Body of pancreas (tissue), 4 donors: ENCODE measurements at regions not wholly inside any gene's neighbourhood (a gene's known extent, or its start where the extent isn't known, plus 50 kb on each side); places are given as distances from the start of the nearest gene placed in this dataset.

ENCODE experiments used
- CTCF ChIP-seq, 7 experiments: fragments of 450-650 bp in 4 of 7; fragments of 200-600 bp in 3 of 7; sonication (generic) in 3 of 7; IDR thresholded peaks; one replicate each; pipeline ENCODE4 v1.5.1; 2016 to 2019; ENCODE audit warnings: antibody characterized with exemption in 7 of 7
- POLR2A ChIP-seq, 3 donors: fragments of 450-650 bp; IDR thresholded peaks; one replicate each; pipeline ENCODE4 v1.6.1; 2016; ENCODE audit warnings: antibody characterized with exemption in 3 of 3, mild to moderate bottlenecking in 2 of 3

GRCh38 chr6:1014431-1014807 lies 297.5 kb upstream of the FOXQ1 start:
- no peak for TF ChIP-seq POLR2A (IDR thresholded peaks at IDR 0.05)
- no peak for TF ChIP-seq CTCF (IDR thresholded peaks at IDR 0.05)
